HG02852 (cell line): ENCODE measurements at regions not wholly inside any gene's neighbourhood (a gene's known extent, or its start where the extent isn't known, plus 50 kb on each side); places are given as distances from the start of the nearest gene placed in this dataset.
"Not testable (repeated sequence)": the region's sequence is repeated elsewhere in the genome, so short reads cannot be mapped to it uniquely, and the experiment has no call there.

Source experiments
- ATAC-seq: cut with Tn5 transposase; IDR thresholded peaks from one replicate; pipeline ENCODE4 v1.9.1; 2021; ENCODE audit warnings: mild to moderate bottlenecking, moderate library complexity; ENCODE audit not compliant: unreplicated experiment

DNA sequence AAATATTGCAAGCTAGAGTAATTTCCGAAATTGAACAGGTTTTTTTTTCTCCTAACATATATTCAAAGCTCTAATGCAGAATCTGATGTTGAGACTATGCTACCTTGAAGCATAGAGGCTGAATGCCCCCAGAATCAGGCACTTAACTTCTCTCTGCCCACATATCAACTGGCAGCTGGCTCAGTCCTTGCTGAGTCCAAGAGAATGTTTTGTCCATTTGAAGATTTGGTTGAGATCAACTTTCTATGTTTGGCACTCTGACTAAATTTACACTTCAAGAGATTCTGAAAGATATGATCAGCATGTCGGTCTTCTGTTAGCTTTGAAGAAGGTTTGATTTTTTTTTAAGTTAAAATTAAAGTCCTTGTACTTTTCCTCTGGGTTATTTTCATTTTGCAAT, 1298.1 kb downstream of the EPHA7 start:
- no peak for ATAC-seq

DNA sequence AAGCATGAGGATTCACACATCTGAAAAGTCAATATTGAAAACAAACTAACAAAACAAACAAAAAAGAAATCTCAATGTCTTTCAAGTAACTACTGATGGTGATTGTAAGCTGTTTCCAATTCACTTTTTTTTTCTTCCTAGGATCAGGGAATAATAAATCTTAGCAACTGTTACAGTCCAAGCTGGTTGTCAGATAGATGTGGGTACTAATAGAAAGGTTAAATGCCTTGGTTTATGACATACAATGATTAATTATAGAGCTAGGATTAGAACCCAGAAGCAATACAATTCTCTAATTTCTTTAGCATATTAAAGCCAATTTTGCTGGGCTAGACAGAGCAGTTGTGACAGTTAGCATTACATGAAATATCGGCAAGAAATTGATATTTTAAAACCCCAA, 1301.6 kb downstream of the EPHA7 start:
- no peak for ATAC-seq

DNA sequence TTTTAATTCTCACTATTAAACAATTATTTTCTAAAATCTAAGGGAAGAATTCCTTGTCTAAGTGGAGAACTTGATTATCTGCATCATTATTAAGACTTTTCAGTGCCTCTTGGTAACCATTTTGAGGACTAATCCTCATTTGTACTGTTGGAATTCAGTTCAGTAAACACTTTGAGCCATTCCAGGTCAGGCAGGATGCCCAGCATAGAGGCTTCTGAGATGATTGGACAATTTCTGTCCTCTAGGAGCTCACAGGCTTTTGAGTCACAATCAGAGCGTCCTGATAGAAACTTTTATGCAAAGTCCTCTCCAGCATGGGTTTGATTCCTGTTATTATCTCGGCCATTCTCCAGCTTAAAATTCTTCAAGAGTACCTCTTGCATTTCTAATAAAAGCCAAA, 1304.6 kb downstream of the EPHA7 start:
- ATAC-seq = no peak

DNA sequence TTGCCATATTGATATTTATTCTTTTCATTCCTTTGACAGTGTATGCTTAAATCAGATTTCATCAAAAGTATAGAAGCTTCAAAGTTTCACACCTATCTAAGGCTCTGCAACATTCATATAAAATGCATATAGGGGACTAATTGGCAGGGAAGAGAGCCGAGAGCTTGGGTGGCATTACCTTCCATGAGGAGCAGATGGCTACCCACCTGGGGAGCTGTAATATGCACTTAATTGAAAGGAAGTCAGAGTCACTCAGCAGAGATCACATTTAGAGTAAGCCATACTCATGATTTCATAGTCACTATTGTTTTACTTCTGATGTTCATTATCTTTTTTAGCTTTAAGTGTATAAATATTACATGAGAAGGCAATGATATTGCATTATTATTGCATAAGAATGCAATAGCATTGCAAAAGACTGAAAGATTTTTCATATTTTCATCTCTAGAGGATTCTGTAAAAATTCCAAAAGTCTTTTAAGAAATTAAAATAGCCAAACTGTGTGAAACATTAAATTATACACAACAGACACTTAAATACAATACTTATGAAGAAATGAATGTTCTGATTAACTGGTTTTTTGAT, 1305.2 kb downstream of the EPHA7 start:
- no peak for ATAC-seq

DNA sequence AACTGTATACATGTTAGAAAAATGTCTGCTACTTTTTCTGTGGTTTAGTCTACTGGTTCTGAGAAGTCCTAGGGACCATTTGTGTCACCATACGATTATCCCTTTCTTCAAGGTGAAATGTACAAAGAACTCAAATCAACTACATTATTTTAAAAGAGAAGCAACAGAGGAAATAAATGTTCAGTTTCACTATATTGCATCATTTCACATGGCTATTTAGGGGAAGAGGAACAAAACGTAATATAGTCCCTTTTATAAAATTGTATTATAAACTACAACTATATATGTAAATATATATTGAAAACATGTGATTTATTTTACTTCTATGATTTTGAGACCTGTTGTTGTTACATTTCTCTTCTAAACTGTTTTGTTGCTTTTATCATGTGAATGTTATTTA, 1308.0 kb downstream of the EPHA7 start:
- no peak for ATAC-seq

DNA sequence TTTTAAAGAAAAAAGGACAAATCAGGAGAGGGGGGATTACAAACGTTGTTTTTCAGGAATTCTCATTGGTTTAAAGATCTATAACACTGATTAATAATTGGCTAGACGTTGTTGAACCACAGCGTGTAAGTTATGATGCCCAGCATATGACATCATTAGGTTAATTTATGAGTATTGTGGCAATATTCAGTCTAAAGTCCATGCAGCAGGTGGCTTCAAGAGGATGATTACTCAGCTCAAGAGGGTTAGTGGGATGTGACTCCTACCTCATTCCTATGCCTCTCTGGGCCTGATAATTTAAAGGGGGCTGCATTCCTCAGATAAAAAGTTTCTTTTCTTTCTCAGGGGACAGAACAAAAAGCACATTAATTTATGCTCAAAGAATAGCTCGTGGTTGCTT, 1309.0 kb downstream of the EPHA7 start:
- ATAC-seq = no peak

DNA sequence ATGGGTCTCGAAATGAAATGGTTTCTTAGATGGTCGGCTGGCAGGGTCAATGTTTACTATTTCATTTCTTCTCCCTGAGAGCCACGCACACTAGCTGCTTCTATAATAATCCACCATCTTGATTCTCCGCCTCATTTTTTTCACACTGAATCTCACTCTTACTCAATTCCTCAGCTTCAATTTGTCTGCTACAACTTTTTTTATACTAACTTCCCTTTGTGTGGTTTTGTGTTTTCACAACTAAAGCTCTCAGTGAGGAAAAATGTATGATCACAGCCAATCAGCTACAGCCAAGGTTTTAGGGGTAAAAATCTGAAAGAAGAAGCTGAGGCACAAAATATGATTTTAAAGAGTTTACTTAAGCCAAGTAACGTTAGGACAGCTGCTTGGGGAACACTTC, 1309.4 kb downstream of the EPHA7 start:
- no peak for ATAC-seq

DNA sequence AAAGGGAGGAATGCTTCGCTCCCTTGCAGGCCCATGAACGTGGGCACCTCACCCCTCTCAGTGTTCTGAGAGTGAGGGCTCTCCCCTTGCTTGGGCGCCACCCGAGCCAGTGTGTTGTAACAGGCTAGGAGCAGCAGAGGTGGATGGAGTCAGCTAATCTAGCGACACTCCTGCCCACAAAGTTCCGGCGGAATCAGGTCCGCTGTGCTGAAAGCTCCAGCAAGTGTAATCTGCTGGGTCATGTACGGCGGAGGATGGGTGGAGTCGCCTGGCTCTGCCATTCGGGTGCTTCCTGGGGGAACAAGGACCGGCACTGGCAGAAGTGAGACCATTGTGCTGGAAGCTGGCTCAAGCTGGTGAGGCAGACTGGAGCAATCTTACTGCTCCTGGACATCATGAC, 1310.1 kb downstream of the EPHA7 start:
- no peak for ATAC-seq

DNA sequence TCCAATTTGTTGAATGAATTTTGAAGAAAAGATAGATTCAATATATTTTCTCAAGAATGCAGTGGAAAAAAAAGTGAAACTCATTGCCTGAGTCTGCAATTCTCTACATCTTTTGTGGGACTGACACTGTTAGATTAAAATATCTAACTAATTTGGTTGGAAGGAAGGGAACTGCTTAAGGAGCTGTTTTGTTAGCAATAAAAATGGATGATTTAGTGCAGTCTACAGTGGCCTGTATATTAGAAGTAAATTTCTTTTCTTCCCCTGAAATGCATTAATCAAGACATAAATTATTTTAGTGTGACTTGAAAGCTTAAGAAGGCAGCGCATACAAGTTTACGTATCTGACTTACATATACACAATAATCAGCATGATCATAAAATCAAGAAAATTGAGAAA, 1332.6 kb downstream of the EPHA7 start:
- no peak for ATAC-seq

DNA sequence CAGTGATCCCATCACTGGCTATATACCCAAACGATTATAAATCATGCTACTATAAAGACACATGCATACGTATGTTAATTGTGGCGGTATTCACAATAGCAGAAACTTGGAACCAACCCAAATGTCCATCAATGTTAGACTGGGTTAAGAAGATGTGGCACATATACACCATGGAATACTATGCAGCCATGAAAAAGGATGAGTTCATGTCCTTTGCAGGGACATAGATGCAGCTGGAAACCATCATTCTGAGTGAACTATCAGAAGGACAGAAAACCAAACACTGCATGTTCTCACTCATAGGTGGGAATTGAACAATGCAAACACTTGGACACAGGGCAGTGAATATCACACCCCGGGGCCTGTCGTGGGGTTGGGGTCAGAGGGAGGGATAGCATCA, 1335.4 kb downstream of the EPHA7 start:
- ATAC-seq = not testable (repeated sequence)

DNA sequence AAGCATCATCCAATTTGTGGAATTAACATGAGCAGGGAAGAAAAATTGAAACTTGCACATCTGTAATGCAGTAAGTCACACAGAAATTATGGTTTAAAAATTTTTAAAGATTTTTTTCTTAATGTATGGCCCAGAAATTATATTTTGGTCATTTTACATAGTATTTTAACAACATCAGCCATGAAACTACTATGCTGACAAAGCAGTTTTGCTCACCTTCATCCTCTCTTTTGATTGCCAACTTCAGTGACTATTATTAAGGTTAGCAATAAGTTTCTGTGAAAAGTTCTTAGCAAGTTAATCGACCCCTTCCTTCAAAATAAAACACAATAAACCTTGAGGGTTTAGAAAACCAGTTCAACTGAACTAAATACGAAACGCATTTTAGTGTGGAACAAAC, 1347.0 kb downstream of the EPHA7 start:
- ATAC-seq = no peak

DNA sequence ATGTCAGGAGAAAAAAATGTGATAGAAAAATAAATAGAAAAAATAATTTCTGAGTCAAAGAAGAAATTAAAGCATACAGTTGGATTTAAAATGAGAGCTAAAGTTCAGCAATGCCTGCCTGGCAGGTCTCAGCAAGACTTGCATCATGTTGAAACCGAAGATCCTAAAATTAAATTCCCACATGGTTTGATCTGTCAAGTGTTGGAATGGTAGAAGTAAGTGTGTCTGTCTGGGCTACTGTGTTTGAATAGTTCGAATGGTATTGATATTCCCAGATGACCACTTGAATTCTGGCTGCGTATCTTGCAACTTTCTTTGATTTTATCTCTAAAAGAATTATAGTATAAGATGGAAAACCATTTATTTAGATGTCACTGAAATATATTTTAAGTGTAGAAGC, 1349.6 kb downstream of the EPHA7 start:
- no peak for ATAC-seq

DNA sequence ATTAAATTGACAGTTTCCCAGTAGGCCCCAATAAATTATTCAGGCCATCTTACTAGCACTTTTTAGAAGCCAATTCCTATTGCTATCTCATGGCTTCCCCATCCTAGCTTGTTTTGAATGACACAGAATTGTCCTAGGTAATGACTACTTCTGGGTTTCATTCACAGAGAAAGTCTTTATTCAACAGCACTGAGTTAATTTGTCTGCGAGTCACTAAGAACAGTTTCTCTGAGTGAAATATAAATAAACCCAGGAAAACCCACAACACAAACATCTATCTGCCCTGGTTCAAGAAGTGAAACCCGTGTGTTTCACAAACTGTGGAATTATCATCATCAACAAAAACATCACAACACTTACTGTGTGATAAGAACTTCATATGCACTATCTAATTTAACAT, 1366.8 kb downstream of the EPHA7 start:
- ATAC-seq = no peak

DNA sequence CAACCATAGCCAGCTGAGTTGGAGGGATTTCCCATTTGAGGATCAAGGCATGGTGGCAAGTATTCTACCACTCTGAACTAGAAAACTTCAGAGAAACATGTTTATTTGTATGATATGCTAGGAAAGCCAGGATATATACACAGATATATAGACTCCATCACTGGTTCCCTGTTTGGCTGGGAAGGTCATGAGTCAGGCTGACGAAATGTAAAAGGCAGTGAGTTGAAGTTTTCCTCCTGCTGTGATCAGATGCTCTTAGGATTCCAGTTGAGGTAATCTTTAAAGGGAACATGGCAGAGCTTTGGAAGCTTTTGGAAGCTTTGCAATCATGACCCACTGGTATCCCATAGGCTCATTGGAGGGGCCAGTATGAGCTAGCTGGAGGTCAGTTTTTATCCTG, 1369.1 kb downstream of the EPHA7 start:
- ATAC-seq = no peak

DNA sequence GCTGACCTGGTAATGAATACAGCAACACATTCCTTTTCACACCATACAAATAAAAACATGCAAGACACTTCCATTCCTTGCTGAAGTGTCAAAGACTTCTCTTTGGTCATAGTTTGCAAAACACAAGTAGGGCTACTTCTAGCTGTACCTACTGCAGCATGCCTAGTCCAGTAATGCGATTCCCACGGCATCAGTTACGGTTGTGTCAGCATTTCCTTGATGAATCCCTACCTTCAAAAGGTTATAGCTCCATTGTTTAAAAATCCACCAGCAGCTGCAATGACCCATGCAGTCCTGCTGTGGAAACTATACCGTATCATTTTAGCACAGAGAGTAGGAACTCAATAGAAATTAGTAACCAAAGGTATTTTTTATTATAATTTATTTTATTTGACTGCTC, 1371.5 kb downstream of the EPHA7 start:
- ATAC-seq = no peak

DNA sequence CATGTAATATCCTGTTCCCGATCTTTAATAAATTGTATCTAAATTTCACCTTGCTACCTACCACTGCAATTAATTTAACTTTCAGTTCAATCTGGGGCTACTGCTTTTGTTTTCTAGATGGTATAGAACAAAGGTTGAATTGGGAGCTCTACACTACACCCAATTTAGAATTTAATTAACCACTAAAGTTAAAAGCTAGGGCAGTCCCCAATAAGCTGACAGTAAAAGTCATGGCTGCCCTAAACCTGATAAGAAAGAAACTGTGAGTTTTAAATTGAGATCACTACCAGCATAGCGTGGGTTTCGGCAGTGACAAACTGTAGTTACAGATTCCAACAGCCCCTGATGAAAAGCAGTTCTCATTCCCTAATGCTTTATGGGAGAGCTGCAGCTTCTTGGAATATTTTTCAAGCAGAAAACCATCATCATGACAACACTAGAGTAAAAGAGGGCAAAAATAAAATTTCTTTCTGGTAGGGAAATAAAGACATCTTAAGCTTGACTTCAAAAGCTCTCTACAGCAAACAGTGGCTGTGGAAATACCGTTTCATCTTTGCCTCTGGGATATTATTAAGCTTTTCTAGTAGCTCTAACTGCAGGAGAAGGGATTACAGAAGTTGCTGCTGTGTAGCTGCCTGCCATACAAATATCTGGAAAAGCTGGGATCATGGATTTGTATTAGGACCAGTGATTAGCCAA, 1372.1 kb downstream of the EPHA7 start:
- no peak for ATAC-seq

DNA sequence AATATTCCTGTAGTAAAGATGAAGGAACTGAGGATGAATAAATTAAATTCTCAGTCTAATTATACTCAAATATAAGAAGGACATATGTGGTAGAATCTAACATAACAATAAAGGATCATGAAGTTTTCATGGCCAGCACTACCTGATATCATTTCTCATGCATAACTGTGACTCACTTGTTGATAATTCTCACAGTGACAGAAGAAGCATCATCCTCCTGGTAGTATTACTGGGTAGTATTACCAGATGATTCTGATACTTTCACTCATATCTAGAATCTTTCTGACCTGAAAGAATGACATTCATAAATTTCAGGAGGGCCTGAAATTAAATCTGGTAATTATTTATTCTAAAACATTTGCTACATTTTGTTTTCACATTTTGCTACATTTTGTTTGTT, 1375.0 kb downstream of the EPHA7 start:
- ATAC-seq = no peak

DNA sequence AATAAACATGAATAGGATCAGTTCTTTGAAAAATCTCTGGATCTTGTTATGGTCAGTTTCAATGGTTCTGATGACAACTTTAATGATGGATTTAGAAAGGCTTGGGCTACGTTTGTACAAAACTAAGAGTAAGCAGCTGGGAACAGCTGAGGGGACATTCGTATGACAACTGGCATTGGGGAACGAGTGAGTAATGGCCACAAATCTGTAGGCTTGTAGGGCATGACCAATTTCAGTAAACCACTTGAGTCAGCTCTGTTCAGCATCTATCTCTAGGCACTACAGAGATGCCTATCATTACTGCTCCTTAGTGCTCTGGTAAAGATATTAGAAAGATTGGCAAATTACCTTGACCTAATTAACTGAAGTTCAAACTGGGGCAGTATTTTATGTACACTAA, 1375.6 kb downstream of the EPHA7 start:
- no peak for ATAC-seq

DNA sequence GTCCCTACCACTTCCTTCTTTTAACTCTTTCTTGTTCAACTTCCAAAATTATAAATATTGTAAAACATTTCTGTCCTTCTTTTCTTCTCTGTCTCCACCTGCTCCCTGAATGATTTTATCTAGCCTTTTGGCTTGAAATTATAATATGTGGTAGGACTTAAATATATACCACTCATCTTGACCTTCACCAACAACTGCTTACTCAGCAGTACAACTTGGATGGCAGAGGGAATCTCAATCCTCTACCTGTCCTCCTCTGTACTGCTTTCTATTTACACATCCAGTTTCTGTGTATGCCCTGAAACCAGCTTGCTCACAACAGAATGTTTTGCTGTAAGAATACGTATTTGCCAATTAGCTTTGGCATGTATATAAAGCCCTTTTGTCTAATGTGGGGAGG, 1392.5 kb downstream of the EPHA7 start:
- no peak for ATAC-seq

DNA sequence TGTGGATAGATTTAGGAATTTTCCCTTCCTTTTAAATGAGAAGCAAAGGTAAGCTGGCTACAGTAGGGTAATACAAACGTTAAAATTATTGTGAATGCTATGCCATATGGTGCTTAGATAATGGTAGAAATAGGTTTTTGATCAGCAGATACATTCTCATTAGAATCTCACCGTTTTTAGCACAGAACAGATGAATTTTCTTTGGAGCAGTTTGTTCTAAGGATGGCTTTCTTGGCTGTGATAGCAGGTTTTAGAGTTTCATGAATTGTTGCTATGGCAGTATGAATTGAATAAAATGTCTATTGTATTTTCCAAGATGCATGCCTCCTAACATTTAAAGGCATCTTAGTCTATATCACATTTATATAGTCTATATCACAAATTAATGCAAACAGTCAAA, 1394.5 kb downstream of the EPHA7 start:
- ATAC-seq = no peak

DNA sequence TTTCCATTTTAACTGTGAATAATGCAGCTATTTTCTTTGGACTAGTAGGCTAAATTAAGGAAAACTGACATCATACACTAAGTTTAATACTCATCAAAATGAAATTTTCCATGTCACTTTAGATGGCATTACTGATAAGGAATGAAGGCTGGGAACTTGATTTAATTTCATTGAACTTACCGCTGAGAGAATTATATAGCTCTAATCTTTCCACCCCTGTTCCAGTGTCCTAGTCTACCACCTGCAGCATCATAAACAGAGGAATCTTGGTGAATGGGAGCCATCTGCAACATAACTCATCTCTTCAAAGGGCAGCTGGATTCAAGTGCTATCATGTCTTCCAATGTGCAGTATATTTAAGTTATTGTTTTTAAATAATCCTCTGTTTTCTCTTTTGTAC, 1395.2 kb downstream of the EPHA7 start:
- no peak for ATAC-seq

DNA sequence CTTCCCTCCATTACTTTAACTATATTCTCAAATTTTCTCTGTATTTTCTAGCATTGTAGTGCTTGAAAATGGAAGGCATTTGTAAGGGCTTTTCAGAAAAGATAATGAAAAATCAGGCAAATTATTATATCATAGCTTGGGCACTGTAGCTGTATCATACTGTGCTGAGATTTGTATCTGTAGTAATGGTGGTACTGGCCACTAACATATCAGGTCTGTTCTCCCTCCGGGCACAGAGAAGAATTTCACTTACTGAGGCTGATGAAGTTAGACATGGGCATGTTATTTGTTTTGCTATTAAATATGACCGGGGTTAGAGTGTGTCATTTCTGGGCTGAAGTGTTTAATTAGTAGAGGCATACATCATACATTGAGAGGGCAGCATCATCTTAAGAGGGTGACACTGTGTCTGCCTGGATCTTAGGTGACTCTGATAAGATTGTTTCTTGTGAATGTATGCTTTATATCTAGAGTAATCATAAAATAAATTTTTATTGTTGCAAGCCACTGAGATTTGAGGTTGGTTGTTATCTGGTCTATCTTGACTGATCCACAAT, 1395.9 kb downstream of the EPHA7 start:
- ATAC-seq = no peak
